Subcutaneous abdominal adipose tissue (tissue), 5 donors: ENCODE measurements at regions not wholly inside any gene's neighbourhood (a gene's known extent, or its start where the extent isn't known, plus 50 kb on each side); places are given as distances from the start of the nearest gene placed in this dataset.
"Not testable (repeated sequence)": the region's sequence is repeated elsewhere in the genome, so short reads cannot be mapped to it uniquely, and the experiment has no call there.

Experiments used
- H3K27ac ChIP-seq: one replicate; pipeline ENCODE4 v1.7.0; 2013; ENCODE audit warnings: low read depth, mild to moderate bottlenecking, inconsistent platforms, low read length, moderate library complexity
- H3K27me3 ChIP-seq, 5 donors: one replicate each; pipeline ENCODE4 v1.7.0; 2013; ENCODE audit warnings: low read length in 5 of 5, inconsistent platforms in 1 of 5; ENCODE audit not compliant: control insufficient read depth in 5 of 5, insufficient read depth in 4 of 5
- H3K36me3 ChIP-seq, 5 donors: one replicate each; pipeline ENCODE4 v1.7.0; 2013; ENCODE audit warnings: low read length in 5 of 5; ENCODE audit not compliant: control insufficient read depth in 5 of 5, insufficient read depth in 5 of 5
- H3K4me1 ChIP-seq, 5 donors: one replicate each; pipeline ENCODE4 v1.7.0; 2013; ENCODE audit warnings: low read length in 5 of 5, mild to moderate bottlenecking in 3 of 5, moderate library complexity in 1 of 5; ENCODE audit not compliant: control insufficient read depth in 5 of 5, insufficient read depth in 5 of 5
- H3K4me3 ChIP-seq, 5 donors: one replicate each; pipeline ENCODE4 v1.7.0; 2013; ENCODE audit warnings: low read length in 5 of 5, low read depth in 1 of 5
- H3K9ac ChIP-seq, 5 donors: one replicate each; pipeline ENCODE4 v1.7.0; 2013; ENCODE audit warnings: low read length in 5 of 5, mild to moderate bottlenecking in 4 of 5, moderate library complexity in 3 of 5
- H3K9me3 ChIP-seq, 5 donors: one replicate each; pipeline ENCODE4 v1.7.0; 2013; ENCODE audit warnings: low read length in 5 of 5; ENCODE audit not compliant: control insufficient read depth in 5 of 5
- donor health status: healthy.
- donor health status: healthy.
- donor health status: healthy.
- donor health status: healthy.
- donor health status: healthy.

- peak overlapping the region in 1 of 5 donors; percentile 87 for H3K9ac ChIP-seq
- H3K4me1 ChIP-seq, result peaks cover 21 to 54% (median 47%) of the 10 kb centered on the region in 5 donors
- H3K27me3 ChIP-seq, result peaks cover 4 to 39% (median 14%) of the 10 kb centered on the region in 5 donors
- H3K27ac ChIP-seq, result no peak overlapping the region
- peaks cover 0 to 2% (median 0%) of the 10 kb centered on the region in 5 donors for H3K9me3 ChIP-seq
- H3K4me3 ChIP-seq, result peak overlapping the region; percentile 7 to 46 (median 22)
- H3K36me3 ChIP-seq, result no peaks in the 10 kb centered on the region
Measured at GRCh38 chr20:25859649-25860530, 163.2 kb upstream of the ZNF337 start.

DNA sequence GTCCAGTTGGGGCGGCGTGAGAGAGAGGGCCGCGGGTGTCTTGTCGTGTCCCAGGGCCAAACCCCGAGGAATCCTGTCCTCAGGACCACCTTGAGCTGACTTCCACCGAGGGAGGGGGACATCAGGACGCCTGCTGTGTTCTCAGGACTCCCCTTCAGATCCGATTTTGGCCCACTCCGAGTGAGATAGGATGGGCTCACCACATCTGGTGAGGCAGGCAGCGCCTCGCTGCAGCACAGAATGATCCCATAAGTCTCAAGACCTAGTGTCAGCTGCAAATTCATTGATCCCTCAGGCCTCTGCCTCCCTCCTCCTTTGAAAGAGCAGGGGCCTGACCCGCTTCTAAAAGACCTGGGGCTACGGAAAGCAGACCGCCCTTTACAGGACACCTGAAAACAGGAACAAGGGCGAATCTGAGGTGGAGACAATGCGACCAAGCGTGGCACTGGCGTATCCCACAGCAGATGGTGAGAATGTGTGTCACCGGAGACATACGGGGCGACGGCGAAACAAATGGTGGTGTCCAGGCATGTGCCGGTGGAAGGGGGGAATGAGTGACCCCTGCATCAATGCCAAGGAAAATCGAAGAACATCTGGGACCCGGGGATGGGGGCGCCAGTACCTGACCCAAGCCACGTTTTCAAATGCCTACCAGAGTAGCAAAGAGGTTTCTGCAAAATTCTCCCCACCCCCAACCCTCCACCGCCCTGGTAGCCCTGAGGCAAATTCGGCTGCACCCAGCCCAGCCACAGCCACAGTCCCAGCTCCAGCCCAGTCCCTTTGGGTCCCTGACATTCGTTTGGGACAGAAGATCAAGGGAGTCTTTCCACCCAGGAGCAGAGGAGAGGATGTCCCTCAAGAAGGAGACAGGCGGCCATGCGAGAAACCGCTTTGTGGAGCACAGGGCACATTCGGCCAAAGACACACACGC, 162.1 kb upstream of the ZNF337 start:
- H3K36me3 ChIP-seq, result no peaks in the 10 kb centered on the region
- H3K27me3 ChIP-seq, result peaks cover 4 to 39% (median 14%) of the 10 kb centered on the region in 5 donors
- peak overlapping the region in 1 of 5 donors; percentile 25 for H3K9ac ChIP-seq
- peaks cover 21 to 58% (median 49%) of the 10 kb centered on the region in 5 donors for H3K4me1 ChIP-seq
- peaks cover 0 to 2% (median 0%) of the 10 kb centered on the region in 5 donors for H3K9me3 ChIP-seq
- H3K4me3 ChIP-seq, result peak overlapping the region; percentile 4 to 66 (median 44)
- H3K27ac ChIP-seq, result no peak overlapping the region

DNA sequence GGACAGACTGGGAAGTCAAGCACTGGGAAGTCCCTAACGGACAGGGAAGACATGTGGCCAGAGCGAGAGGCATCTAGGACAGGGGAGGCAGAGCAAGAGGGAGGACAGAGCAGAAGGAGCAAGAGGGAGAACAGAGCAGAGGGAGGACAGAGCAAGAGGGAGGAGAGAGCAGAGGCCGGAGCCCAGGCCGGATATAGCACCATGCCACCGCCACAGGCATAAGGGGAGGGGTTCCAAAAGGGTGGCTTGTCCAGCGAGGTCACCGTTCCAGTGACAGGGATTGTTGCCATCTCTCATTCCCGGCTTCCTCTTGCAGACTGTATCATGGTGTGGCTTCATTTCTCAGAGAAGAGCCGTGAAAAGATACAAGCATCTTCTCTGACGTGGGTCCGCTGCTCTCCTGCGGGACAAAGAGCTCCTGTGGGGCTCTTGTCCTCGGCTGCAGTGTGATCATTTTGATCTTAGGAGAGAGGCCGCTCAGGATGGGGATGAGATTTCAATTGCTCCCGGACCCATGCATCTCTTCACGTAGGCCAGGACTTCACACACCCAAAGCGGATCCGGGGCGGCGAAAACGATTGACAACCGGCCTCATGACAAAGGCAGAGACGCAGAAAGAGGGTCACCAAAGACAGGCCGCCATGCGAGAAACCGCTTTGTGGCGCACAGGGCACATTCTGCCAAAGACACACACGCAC, 160.6 kb upstream of the ZNF337 start:
- not testable (repeated sequence) for H3K9ac ChIP-seq, H3K9me3 ChIP-seq, H3K4me3 ChIP-seq, H3K27ac ChIP-seq, H3K36me3 ChIP-seq
- Histone ChIP-seq H3K27me3 (peaks cover 4 to 36% (median 14%) of the 10 kb centered on the region in 5 donors), H3K4me1 (peaks cover 15 to 53% (median 45%) of the 10 kb centered on the region in 5 donors)

DNA sequence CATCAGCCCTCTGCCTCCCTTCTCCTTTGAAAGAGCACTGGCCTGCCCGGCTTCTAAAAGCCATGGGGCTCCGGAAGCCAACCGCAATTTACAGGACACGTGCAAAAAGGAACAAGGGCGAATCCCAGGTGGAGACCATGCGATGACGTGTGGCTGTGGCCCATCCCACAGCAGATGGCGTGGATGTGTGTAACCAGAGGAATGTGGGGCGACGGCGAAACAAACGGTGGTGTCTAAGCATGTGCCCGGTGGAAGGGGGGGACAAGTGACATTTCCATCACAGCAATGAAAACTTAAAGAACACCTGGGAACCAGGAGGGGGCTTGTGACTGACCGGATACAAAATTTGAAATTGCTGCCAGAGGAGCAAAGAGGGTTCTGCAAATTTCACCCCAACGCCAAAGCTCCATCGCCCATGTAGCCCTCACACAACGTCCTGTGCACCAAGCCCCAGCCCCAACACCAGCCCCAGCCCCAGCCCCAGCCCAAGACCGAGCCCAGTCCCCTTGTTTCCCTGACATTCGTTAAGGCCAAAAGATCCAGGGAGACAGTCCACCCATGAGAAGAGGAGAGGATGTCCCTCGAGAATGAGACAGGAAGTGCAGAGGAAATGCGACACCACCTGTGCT, 159.7 kb upstream of the ZNF337 start:
- H3K9me3 ChIP-seq, result peaks cover 0 to 2% (median 0%) of the 10 kb centered on the region in 5 donors
- peaks cover 13 to 44% (median 36%) of the 10 kb centered on the region in 5 donors for H3K4me1 ChIP-seq
- peaks cover 4 to 34% (median 14%) of the 10 kb centered on the region in 5 donors for H3K27me3 ChIP-seq
- no peak overlapping the region for H3K9ac ChIP-seq
- no peak overlapping the region for H3K4me3 ChIP-seq
- no peak overlapping the region for H3K27ac ChIP-seq
- no peaks in the 10 kb centered on the region for H3K36me3 ChIP-seq

- H3K4me3 ChIP-seq, H3K9ac ChIP-seq, H3K36me3 ChIP-seq, H3K27ac ChIP-seq, H3K9me3 ChIP-seq: not testable (repeated sequence)
- Histone ChIP-seq H3K27me3 (peaks cover 4 to 33% (median 11%) of the 10 kb centered on the region in 5 donors), H3K4me1 (peaks cover 12 to 39% (median 31%) of the 10 kb centered on the region in 5 donors)
Measured at GRCh38 chr20:25855451-25856156, 159.0 kb upstream of the ZNF337 start.

GRCh38 chr20:25854666-25855065, 158.0 kb upstream of the ZNF337 start:
- H3K9me3 ChIP-seq, H3K27ac ChIP-seq, H3K36me3 ChIP-seq, H3K9ac ChIP-seq: not testable (repeated sequence)
- Histone ChIP-seq H3K27me3 (peaks cover 0 to 24% (median 4%) of the 10 kb centered on the region in 5 donors), H3K4me1 (peaks cover 6 to 31% (median 23%) of the 10 kb centered on the region in 5 donors), H3K4me3 (peak overlapping the region; percentile 67 to 87 (median 77))

DNA sequence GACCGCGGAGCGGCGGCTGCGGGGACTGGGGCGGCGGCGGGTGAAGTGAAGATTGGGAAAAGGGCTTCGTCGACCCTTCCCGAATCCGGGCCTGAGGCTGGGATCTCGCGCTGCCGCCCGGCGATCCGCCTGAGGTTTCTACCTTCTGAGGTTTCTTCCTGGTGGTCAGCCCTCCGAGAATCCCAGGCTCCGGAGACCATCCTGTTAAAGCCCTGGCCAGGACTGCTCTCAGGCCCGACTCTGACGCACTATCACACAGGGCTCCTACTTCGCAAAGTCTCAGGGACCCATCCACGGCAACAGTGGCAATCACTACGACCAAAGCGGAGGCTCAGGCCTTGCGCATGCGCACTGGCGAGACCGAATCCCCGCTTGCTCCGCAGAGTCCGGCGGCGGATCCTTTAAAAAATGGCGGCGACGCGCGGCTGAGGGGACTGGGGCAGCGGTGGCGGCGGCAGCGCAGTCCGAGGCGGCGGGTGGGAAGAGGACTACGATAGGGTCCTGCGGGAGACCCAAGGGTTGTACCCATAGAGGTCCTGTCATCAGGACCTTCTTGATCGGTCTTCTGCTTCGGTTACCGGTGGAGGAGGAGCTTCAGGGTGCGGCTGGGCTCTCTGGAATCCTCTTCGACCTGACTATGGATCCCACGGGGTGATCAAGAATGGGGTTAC, 157.2 kb upstream of the ZNF337 start:
- H3K4me1 ChIP-seq, result peaks cover 4 to 28% (median 18%) of the 10 kb centered on the region in 5 donors
- peak overlapping the region; percentile 46 for H3K27ac ChIP-seq
- not testable (repeated sequence) for H3K9me3 ChIP-seq, H3K36me3 ChIP-seq
- H3K9ac ChIP-seq, result peak overlapping the region; percentile 53 to 89 (median 77)
- H3K27me3 ChIP-seq, result peaks cover 0 to 18% (median 0%) of the 10 kb centered on the region in 5 donors
- H3K4me3 ChIP-seq, result peak overlapping the region; percentile 67 to 87 (median 77)

- Histone ChIP-seq H3K4me1 (peaks cover 3 to 22% (median 11%) of the 10 kb centered on the region in 5 donors), H3K27ac (peak overlapping the region; percentile 46), H3K27me3 (peaks cover 0 to 12% (median 0%) of the 10 kb centered on the region in 5 donors), H3K9ac (peak overlapping the region in 4 of 5 donors; percentile 38 to 89 (median 75)), H3K4me3 (peak overlapping the region; percentile 67 to 85 (median 77))
- not testable (repeated sequence) for H3K9me3 ChIP-seq, H3K36me3 ChIP-seq
Measured at GRCh38 chr20:25852968-25853717, 156.5 kb upstream of the ZNF337 start.
